Erythroblast (primary cell): ENCODE measurements at regions not wholly inside any gene's neighbourhood (a gene's known extent, or its start where the extent isn't known, plus 50 kb on each side); places are given as distances from the start of the nearest gene placed in this dataset.

Experiments
- GATA1 ChIP-seq: IDR thresholded peaks from 2 replicates; pipeline ENCODE4 v1.6.1; 2011; ENCODE audit warnings: low read depth, mild to moderate bottlenecking, control low read depth, low read length, moderate library complexity
- POLR2A ChIP-seq: IDR thresholded peaks from 2 replicates; pipeline ENCODE4 v1.6.1; 2011; ENCODE audit warnings: mild to moderate bottlenecking, low read length

DNA sequence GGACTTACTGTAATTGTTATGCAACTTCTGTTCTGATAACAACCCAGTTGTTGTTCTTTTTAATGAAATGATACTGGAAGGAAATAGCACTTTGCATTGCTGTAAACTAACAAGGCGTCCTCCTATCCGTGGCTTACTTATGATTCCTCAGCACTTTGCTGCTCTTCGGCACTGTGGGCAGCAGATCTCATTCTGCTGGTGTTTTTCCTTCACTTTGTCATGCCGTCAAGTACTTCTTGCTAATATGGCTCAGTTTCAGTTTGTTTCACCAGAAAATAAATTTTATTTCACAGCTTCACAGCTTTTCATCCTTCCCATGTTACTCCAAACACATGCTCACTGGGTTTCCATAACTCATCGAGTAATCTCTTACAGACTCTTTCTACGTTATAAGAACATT lies 289.3 kb downstream of the MEIS1 start:
- TF ChIP-seq POLR2A (no peak), GATA1 (no peak)
